Progenitor cell of endocrine pancreas (in vitro differentiated cells): ENCODE measurements at regions not wholly inside any gene's neighbourhood (a gene's known extent, or its start where the extent isn't known, plus 50 kb on each side); places are given as distances from the start of the nearest gene placed in this dataset.
"Not testable (repeated sequence)": the region's sequence is repeated elsewhere in the genome, so short reads cannot be mapped to it uniquely, and the experiment has no call there.

ENCODE experiments used
- DNase-seq: peaks from one replicate; pipeline ENCODE4 v3.0.0; 2021; ENCODE audit warnings: low spot score; ENCODE audit not compliant: unreplicated experiment
- H3K27ac Mint-ChIP-seq: 2 replicates; pipeline ENCODE4 v1.8.0; 2021; ENCODE audit warnings: mild to moderate bottlenecking, moderate library complexity, mixed read lengths
- H3K27me3 Mint-ChIP-seq: 2 replicates; pipeline ENCODE4 v1.8.0; 2021; ENCODE audit warnings: mixed read lengths
- H3K36me3 Mint-ChIP-seq: 2 replicates; pipeline ENCODE4 v1.8.0; 2022; ENCODE audit warnings: mixed read lengths; ENCODE audit not compliant: insufficient read depth
- H3K4me1 Mint-ChIP-seq: 2 replicates; pipeline ENCODE4 v1.8.0; 2021; ENCODE audit warnings: low read depth, mixed read lengths
- H3K4me3 Mint-ChIP-seq: 2 replicates; pipeline ENCODE4 v1.8.0; 2021; ENCODE audit warnings: low read depth, mild to moderate bottlenecking, moderate library complexity, mixed read lengths
- H3K9me3 Mint-ChIP-seq: 2 replicates; pipeline ENCODE4 v1.8.0; 2021; ENCODE audit warnings: low read depth, mixed read lengths
- CTCF ChIP-seq: fragments of 200-600 bp; sonication (generic); IDR thresholded peaks from one replicate; pipeline ENCODE4 v1.5.0; 2021; ENCODE audit warnings: antibody characterized with exemption, mild to moderate bottlenecking; ENCODE audit not compliant: unreplicated experiment

DNA sequence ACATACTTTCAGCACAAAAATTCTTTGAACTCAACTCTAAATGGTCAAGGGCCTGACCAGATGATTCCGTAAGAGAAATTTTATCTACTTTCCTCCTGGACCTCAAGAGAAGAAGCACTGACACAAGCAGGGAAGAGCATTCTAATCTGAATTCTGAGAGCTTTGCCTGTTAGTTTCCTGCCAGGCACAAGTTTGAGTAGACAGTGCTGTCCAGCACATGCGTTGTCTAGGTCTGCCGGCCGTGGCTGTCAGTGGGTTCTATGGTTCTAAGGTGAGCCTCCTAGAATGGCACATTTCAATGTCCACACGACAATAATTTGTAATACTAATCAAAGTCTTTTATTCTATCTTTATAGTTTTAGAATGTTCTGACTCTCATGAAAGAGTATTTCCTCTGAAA is 91.9 kb downstream of the RFPL4B start:
- peaks cover 18% of the 10 kb centered on the region for H3K4me1 Mint-ChIP-seq
- no peaks in the 10 kb centered on the region for H3K36me3 Mint-ChIP-seq
- peak overlapping the region; percentile 22 for H3K27ac Mint-ChIP-seq
- no peak for TF ChIP-seq CTCF
- H3K9me3 Mint-ChIP-seq, result no peaks in the 10 kb centered on the region
- H3K4me3 Mint-ChIP-seq, result no peak overlapping the region
- no peaks in the 10 kb centered on the region for H3K27me3 Mint-ChIP-seq
- DNase-seq, result no peak

DNA sequence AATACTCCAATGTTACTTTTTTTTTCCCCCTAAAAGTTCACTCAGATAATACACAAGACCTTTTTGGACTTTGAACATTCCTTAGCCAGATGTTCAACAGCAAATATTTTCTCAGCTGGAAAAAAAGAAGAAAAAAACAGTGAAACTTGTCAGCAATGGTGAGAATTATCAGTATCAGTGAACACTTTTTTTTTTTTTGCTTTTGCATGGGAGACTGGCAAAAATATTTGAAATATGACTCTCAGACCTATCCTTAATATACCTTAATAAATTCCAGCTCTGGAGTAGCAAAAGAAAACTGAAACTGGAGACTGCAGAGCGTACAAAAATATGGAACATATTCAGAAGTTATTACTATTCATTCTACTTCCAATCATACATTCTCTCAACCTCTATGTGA is 92.3 kb downstream of the RFPL4B start:
- Mint-ChIP-seq H3K36me3 (no peaks in the 10 kb centered on the region), H3K27ac (peak overlapping the region; percentile 53), H3K9me3 (no peaks in the 10 kb centered on the region), H3K4me1 (peaks cover 18% of the 10 kb centered on the region), H3K4me3 (no peak overlapping the region), H3K27me3 (no peaks in the 10 kb centered on the region)
- no peak for DNase-seq
- no peak for TF ChIP-seq CTCF

DNA sequence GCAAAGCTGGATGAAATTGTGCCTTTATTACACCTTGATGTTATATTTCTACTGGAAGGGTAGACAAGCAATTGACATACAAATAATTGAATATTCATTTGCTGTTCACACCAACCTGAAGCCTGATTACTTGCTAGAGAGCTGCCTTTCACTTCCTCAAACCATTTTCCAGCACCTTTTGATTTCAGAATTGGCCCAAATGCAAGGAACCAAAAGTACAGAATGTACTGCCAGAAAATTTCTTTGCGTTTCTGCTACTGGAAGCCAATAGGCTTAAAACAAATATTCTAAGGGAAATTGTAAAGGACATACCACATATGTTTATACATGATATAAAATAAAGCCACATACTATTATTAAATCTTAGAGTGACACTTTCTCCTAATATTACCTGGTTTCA is 94.5 kb downstream of the RFPL4B start:
- Mint-ChIP-seq H3K36me3 (no peaks in the 10 kb centered on the region), H3K9me3 (no peaks in the 10 kb centered on the region), H3K4me3 (no peak overlapping the region), H3K27ac (no peak overlapping the region), H3K27me3 (no peaks in the 10 kb centered on the region), H3K4me1 (peaks cover 18% of the 10 kb centered on the region)
- no peak for DNase-seq
- no peak for TF ChIP-seq CTCF

DNA sequence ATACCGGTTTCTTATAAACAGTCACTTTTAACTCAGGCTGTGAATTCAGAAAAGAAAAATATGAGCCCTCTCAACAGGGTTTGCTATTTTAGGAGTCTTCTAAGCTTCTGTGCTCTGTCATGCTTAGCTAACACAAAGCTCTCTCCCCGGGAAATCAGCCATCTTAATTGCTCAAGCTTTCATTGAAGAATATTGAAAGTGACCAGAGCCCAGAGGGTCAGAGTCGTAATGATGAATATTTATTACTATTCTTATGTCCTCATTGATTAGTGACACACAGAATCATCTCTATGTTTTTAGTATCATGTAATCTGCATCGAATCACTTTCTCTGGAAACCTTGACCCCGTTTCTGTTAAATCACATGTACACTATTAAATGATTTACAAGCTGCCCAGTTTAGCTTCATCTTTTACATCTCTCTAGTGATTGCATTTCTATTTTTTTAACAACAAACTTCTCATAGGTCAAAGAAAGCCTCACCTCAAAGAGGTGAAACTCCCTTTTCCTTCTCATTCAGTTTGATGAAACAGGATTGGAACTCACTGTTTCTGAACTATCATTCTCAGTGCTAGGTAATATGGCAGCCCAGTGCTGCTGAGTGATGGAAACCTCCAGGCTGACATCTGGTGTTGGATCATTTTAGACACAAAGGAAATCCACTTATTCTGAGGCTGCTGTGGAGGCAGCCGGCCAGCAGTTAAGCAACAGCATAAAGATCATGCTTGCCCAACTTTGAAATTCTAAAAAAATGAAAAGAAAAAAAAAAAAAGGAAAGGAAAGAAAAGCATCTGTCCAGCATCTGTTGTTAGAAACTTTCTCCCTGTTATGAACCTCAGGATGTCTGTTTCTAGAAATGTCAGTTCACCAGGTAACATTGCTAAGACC is 96.3 kb downstream of the RFPL4B start:
- Mint-ChIP-seq H3K4me3 (no peak overlapping the region), H3K36me3 (no peaks in the 10 kb centered on the region), H3K4me1 (peaks cover 13% of the 10 kb centered on the region), H3K27me3 (no peaks in the 10 kb centered on the region), H3K9me3 (no peaks in the 10 kb centered on the region), H3K27ac (no peak overlapping the region)
- no peak for DNase-seq
- TF ChIP-seq CTCF, result no peak

- not testable (repeated sequence) for H3K4me3 Mint-ChIP-seq, H3K27ac Mint-ChIP-seq, H3K27me3 Mint-ChIP-seq, DNase-seq, H3K4me1 Mint-ChIP-seq, H3K36me3 Mint-ChIP-seq
- H3K9me3 Mint-ChIP-seq, result peaks cover 25% of the 10 kb centered on the region
These were observed 101.7 kb downstream of the RFPL4B start for GRCh38 chr6:112448786-112449185.

GRCh38 chr6:112450663-112451062 is 103.5 kb downstream of the RFPL4B start:
- H3K27ac Mint-ChIP-seq, result no peak overlapping the region
- H3K36me3 Mint-ChIP-seq, result peaks cover 2% of the 10 kb centered on the region
- no peak overlapping the region for H3K4me3 Mint-ChIP-seq
- DNase-seq, result no peak
- no peaks in the 10 kb centered on the region for H3K4me1 Mint-ChIP-seq
- peaks cover 25% of the 10 kb centered on the region for H3K9me3 Mint-ChIP-seq
- TF ChIP-seq CTCF, result no peak
- no peaks in the 10 kb centered on the region for H3K27me3 Mint-ChIP-seq
